ENCODE measurements at regions not wholly inside any gene's neighbourhood (a gene's known extent, or its start where the extent isn't known, plus 50 kb on each side); places are given as distances from the start of the nearest gene placed in this dataset.

DNA sequence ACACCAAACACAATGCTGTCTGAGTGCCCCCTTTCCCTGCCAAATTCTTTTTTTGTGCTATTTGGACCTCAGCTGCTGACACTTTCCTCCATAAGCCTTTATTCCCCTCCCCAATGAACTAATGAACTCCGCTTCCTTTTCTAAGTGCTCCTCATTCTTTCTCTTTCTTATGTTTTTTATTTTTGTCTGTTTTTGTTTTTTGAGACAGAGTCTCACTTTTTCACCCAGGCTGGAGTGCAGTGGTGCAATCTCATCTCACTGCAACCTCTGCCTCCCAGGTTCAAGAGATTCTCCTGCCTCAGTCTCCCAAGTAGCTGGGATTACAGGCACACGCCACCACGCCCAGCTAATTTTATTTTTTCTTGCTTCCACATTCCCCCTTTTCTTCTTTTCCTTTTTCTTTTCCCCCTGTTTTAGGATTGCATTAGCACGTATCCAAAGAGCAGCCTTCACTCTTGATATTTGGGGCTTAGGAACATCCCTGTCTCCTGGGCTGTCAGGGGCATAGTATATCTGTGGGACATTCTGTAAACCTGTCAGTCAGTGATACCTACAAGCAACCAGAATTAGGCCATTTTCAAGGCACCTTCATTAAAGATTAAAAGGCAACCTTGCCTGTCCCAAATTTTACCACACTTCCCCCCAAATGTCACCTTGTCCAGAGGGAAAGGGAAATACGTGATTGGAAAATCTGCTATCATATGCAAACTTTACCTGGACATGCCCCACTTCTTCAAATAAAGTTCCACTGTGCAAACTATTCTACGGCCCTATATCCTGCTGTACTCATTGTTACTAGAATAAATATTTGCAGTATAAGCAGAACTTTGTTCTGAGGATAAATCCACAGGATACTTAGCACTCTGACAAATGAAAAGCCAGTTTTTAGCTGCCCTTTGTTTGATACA, 65.1 kb upstream of the ACSL3 start (continued):
- TF ChIP-seq, protein P1, sequence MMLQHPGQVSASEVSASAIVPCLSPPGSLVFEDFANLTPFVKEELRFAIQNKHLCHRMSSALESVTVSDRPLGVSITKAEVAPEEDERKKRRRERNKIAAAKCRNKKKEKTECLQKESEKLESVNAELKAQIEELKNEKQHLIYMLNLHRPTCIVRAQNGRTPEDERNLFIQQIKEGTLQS (IDR thresholded peaks at IDR 0.05) = no peak
- TF ChIP-seq FOXA2 (IDR thresholded peaks at IDR 0.05) = peak; percentile 86
- TF ChIP-seq GABPA (IDR thresholded peaks at IDR 0.05 in 1 of 2, conservative IDR thresholded peaks at IDR 0.05 in 1 of 2) = peak in 1 of 2 donors; percentile 63
- no peak for TF ChIP-seq REST (IDR thresholded peaks at IDR 0.05)
- TF ChIP-seq HNF4G (IDR thresholded peaks at IDR 0.05) = peak; percentile 39
- no peak for TF ChIP-seq TAF1 (conservative IDR thresholded peaks at IDR 0.05)
- no peak for TF ChIP-seq YY1 (IDR thresholded peaks at IDR 0.05)
- TF ChIP-seq JUND (IDR thresholded peaks at IDR 0.05) = peak; percentile 64 to 70

DNA sequence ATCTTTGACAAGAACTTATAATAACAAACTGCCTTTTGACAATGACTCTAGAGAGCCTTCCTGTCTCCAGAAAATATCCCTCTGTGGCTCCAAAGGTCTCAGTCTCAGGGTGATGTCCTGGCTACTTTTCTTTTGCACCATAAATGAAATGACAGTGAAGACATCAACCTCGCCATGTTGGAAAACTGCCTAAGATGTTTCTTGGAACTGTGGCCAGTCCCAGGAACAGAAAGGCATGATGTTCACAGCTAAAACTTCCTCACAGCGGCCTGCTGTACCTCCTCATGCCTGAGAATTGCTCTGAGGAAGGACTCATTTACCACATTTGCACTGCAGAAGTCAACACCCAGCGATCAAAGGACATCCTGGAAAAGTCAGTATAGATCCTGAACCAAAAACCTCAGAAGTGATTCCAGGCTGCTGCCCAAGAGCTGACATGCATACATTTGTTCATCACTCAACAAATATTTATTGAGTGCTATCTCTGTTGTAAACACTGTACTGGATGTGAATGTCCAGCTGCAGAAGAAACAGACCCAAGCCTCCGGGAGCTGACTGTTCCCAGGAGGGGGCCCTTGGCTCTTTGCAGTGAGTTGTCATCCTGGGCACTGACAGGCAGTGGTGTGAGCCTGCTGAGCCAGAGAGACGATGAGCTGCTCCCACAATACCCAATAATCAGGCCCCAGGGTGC, 64.3 kb upstream of the ACSL3 start:
- Histone ChIP-seq H3K4me1 (ENCODE audit: control insufficient read depth in 4 of 4, insufficient read depth in 4 of 4, low read length in 3 of 4) (peaks cover 6 to 40% (median 25%) of the 10 kb centered on the region in 4 donors), H3K9me3 (ENCODE audit: control insufficient read depth in 4 of 4, low read length in 3 of 4) (no peaks in the 10 kb centered on the region), H3K27ac (ENCODE audit: low read depth in 1 of 2, low read length in 2 of 2) (peak overlapping the region; percentile 38 to 61), H3K4me3 (ENCODE audit: low read depth in 1 of 3, low read length in 3 of 3) (no peak overlapping the region), H3K27me3 (ENCODE audit: control insufficient read depth in 4 of 4, insufficient read depth in 4 of 4, low read length in 3 of 4) (no peaks in the 10 kb centered on the region), H3K9ac (ENCODE audit: low read depth in 1 of 2, low read length in 2 of 2) (peak overlapping the region in 1 of 2 donors; percentile 3), H3K36me3 (ENCODE audit: control insufficient read depth in 4 of 4, insufficient read depth in 3 of 4, low read depth in 1 of 4, low read length in 3 of 4) (no peaks in the 10 kb centered on the region)
- TF ChIP-seq FOXA2 (IDR thresholded peaks at IDR 0.05) (peak; percentile 94), REST (IDR thresholded peaks at IDR 0.05) (peak; percentile 56), RAD21 (IDR thresholded peaks at IDR 0.05) (peak; percentile 24 to 62), NR2F2 (IDR thresholded peaks at IDR 0.05) (no peak), HNF4G (IDR thresholded peaks at IDR 0.05) (peak; percentile 45), MAX (IDR thresholded peaks at IDR 0.05) (peak; percentile 87), TAF1 (conservative IDR thresholded peaks at IDR 0.05) (peak; percentile 45), FOXA1 (IDR thresholded peaks at IDR 0.05) (peak; percentile 93), SP1 (IDR thresholded peaks at IDR 0.05) (peak; percentile 67), RXRA (IDR thresholded peaks at IDR 0.05) (peak; percentile 80 to 86), HNF4A (conservative IDR thresholded peaks at IDR 0.05) (peak; percentile 67 to 76), YY1 (IDR thresholded peaks at IDR 0.05) (peak; percentile 30), GABPA (IDR thresholded peaks at IDR 0.05 in 1 of 2, conservative IDR thresholded peaks at IDR 0.05 in 1 of 2) (peak in 1 of 2 donors; percentile 29), JUND (IDR thresholded peaks at IDR 0.05) (peak; percentile 76 to 82), EGR1 (IDR thresholded peaks at IDR 0.05; ENCODE audit: low read depth in 2 of 2) (peak in 1 of 2 donors; percentile 72)
- TF ChIP-seq, protein P1 (IDR thresholded peaks at IDR 0.05) = peak; percentile 22
- TF ChIP-seq, protein P2, sequence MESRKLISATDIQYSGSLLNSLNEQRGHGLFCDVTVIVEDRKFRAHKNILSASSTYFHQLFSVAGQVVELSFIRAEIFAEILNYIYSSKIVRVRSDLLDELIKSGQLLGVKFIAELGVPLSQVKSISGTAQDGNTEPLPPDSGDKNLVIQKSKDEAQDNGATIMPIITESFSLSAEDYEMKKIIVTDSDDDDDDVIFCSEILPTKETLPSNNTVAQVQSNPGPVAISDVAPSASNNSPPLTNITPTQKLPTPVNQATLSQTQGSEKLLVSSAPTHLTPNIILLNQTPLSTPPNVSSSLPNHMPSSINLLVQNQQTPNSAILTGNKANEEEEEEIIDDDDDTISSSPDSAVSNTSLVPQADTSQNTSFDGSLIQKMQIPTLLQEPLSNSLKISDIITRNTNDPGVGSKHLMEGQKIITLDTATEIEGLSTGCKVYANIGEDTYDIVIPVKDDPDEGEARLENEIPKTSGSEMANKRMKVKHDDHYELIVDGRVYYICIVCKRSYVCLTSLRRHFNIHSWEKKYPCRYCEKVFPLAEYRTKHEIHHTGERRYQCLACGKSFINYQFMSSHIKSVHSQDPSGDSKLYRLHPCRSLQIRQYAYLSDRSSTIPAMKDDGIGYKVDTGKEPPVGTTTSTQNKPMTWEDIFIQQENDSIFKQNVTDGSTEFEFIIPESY (IDR thresholded peaks at IDR 0.05) = peak; percentile 64
- TF ChIP-seq, protein P3, sequence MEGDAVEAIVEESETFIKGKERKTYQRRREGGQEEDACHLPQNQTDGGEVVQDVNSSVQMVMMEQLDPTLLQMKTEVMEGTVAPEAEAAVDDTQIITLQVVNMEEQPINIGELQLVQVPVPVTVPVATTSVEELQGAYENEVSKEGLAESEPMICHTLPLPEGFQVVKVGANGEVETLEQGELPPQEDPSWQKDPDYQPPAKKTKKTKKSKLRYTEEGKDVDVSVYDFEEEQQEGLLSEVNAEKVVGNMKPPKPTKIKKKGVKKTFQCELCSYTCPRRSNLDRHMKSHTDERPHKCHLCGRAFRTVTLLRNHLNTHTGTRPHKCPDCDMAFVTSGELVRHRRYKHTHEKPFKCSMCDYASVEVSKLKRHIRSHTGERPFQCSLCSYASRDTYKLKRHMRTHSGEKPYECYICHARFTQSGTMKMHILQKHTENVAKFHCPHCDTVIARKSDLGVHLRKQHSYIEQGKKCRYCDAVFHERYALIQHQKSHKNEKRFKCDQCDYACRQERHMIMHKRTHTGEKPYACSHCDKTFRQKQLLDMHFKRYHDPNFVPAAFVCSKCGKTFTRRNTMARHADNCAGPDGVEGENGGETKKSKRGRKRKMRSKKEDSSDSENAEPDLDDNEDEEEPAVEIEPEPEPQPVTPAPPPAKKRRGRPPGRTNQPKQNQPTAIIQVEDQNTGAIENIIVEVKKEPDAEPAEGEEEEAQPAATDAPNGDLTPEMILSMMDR (IDR thresholded peaks at IDR 0.05; ENCODE audit: low read depth, low read length, missing input control) = no peak
- WGBS = 19% methylated on average over 5 of the region's 5 CpGs
- no peak for DNase-seq (ENCODE audit: low spot score)

Data from liver (tissue), 8 donors.